ENCODE measurements at regions not wholly inside any gene's neighbourhood (a gene's known extent, or its start where the extent isn't known, plus 50 kb on each side); places are given as distances from the start of the nearest gene placed in this dataset.

DNA sequence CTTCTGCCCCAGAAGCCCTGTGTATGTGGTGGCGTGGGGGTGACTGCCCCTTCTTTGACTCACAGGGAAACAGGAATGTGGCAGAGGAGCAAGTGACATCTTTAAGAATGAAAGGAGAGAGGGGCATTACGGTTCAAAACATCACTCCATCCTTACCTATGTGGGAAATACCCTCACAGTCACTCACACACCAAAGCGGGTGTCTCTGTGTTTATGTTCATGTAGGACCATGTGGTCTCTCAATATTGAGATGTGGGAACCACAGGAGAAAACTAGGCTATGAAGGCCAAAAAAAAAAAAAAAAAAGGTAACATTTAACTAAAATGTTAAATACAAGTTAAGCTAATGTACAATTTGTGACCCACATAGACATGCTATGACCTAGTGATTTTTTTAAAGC is 153.6 kb upstream of the GPR12 start:
- Histone ChIP-seq H3K36me3 (ENCODE audit: control insufficient read depth in 2 of 4, insufficient read depth in 4 of 4, low read length in 3 of 4) (no peaks in the 10 kb centered on the region), H3K56ac (replicated peaks; ENCODE audit: insufficient read length, low read depth, low read length) (no peak overlapping the region), H3K9ac (replicated peaks in 1 of 4; ENCODE audit: extremely low read depth in 1 of 4, low read depth in 3 of 4, low read length in 3 of 4) (no peak overlapping the region), H4K8ac (ENCODE audit: extremely low read depth, insufficient read depth, low read length) (no peak overlapping the region), H4K20me1 (replicated peaks in 1 of 2; ENCODE audit: control insufficient read depth in 1 of 2, insufficient read depth in 2 of 2, low read length in 2 of 2) (no peaks in the 10 kb centered on the region), H3K9me3 (ENCODE audit: insufficient read depth in 2 of 2, low read depth in 1 of 2, low read length in 1 of 2) (no peaks in the 10 kb centered on the region), H3K27ac (ENCODE audit: low read depth, low read length) (no peak overlapping the region), H3K23me2 (ENCODE audit: low read depth, low read length) (no peaks in the 10 kb centered on the region), H2BK5ac (ENCODE audit: low read depth, low read length) (no peak overlapping the region), H4K5ac (ENCODE audit: insufficient read length, low read depth, low read length) (no peak overlapping the region), H2BK15ac (ENCODE audit: low read length) (no peak overlapping the region), H2AFZ (ENCODE audit: low read length) (no peak overlapping the region), H3K4me2 (ENCODE audit: insufficient read depth in 1 of 2, low read depth in 2 of 2, low read length in 2 of 2) (no peak overlapping the region), H3K4ac (replicated peaks; ENCODE audit: insufficient read length, low read depth, low read length) (no peak overlapping the region), H3K4me3 (ENCODE audit: extremely low read depth in 1 of 4, insufficient read depth in 2 of 4, low read depth in 3 of 4, low read length in 4 of 4) (no peak overlapping the region), H3K23ac (ENCODE audit: insufficient read length) (no peak overlapping the region), H3K27me3 (replicated peaks in 1 of 4; ENCODE audit: control insufficient read depth in 3 of 4, extremely low read depth in 1 of 4, insufficient read depth in 3 of 4, low read length in 3 of 4) (no peaks in the 10 kb centered on the region; a peak in 1 of 7 replicates), H2AK5ac (ENCODE audit: low read depth, low read length) (no peak overlapping the region), H3K18ac (ENCODE audit: extremely low read depth, low read length) (no peak overlapping the region), H3K79me2 (ENCODE audit: control insufficient read depth in 1 of 2, insufficient read depth in 2 of 2, low read length in 2 of 2) (no peaks in the 10 kb centered on the region), H3K79me1 (ENCODE audit: low read depth, low read length) (no peaks in the 10 kb centered on the region), H2BK12ac (ENCODE audit: low read depth, low read length) (no peak overlapping the region), H2BK120ac (replicated peaks; ENCODE audit: low read depth, low read length) (no peak overlapping the region), H3K4me1 (replicated peaks in 1 of 4; ENCODE audit: control insufficient read depth in 3 of 4, insufficient read depth in 4 of 4, low read length in 3 of 4) (no peaks in the 10 kb centered on the region), H2BK20ac (ENCODE audit: low read length) (no peak overlapping the region; the same call in 1 of the 2 replicates), H3K14ac (ENCODE audit: insufficient read length) (no peak overlapping the region), H4K91ac (replicated peaks; ENCODE audit: insufficient read length, low read length) (no peak overlapping the region)
- no peak for TF ChIP-seq SP1 (IDR thresholded peaks at IDR 0.05; ENCODE audit: low read depth, low read length)
- TF ChIP-seq SUZ12 (IDR thresholded peaks at IDR 0.05; ENCODE audit: low read length), result no peak
- TF ChIP-seq RNF2 (IDR thresholded peaks at IDR 0.05; ENCODE audit: borderline replicate concordance, low read depth, low read length, missing control alignments, poor library complexity, severe bottlenecking), result no peak
- TF ChIP-seq KDM5A (IDR thresholded peaks at IDR 0.05; ENCODE audit: low read length), result no peak
- no peak for TF ChIP-seq BACH1 (IDR thresholded peaks at IDR 0.05; ENCODE audit: low read length)
- TF ChIP-seq SIX5 (IDR thresholded peaks at IDR 0.05; ENCODE audit: low read depth, low read length), result no peak
- no peak for TF ChIP-seq NANOG (IDR thresholded peaks at IDR 0.05; ENCODE audit: insufficient read depth, low read depth, low read length, poor library complexity, severe bottlenecking)
- no peak for TF ChIP-seq SIRT6 (IDR thresholded peaks at IDR 0.05; ENCODE audit: low read length)
- TF ChIP-seq CEBPB (IDR thresholded peaks at IDR 0.05; ENCODE audit: low read depth, low read length), result no peak
- TF ChIP-seq TBP (IDR thresholded peaks at IDR 0.05; ENCODE audit: low read depth, low read length), result no peak
- no peak for TF ChIP-seq GTF2F1 (IDR thresholded peaks at IDR 0.05; ENCODE audit: borderline replicate concordance, low read depth, low read length)
- no peak for TF ChIP-seq BRCA1 (IDR thresholded peaks at IDR 0.05; ENCODE audit: low read depth, low read length)
- TF ChIP-seq HDAC2 (IDR thresholded peaks at IDR 0.05; ENCODE audit: borderline replicate concordance in 1 of 2, low read depth in 2 of 2, low read length in 2 of 2), result no peak
- FAIRE-seq, result no peak
- 91% methylated on average over 3 of the region's 3 CpGs; no CpG with 5 or more reads in 1 of the 2 experiments for WGBS, 2 experiments (ENCODE audit: extremely low coverage in 1 of 2, insufficient coverage in 1 of 2, insufficient read length in 1 of 2, insufficient replicate concordance in 2 of 2, low coverage in 1 of 2, low lambda C conversion rate in 2 of 2, missing lambda C conversion rate in 1 of 2)
- POLR2A ChIA-PET (ENCODE audit: partially characterized antibody), result no interaction called here
- CTCF ChIA-PET (ENCODE audit: partially characterized antibody), result interaction anchor here (0.5 to 2.8 kb wide), 8 partner anchors 13 to 194 kb away, joined by 3 to 10 read pairs (median 6); no protein-coding TSS in a partner anchor
- DNase-seq (ENCODE audit: low read depth in 1 of 2, low spot score in 2 of 2), result no peak

All from H1 (cell line).